ENCODE measurements at regions not wholly inside any gene's neighbourhood (a gene's known extent, or its start where the extent isn't known, plus 50 kb on each side); places are given as distances from the start of the nearest gene placed in this dataset.

- no peak for TF ChIP-seq ZFP36 (IDR thresholded peaks at IDR 0.05; ENCODE audit: borderline replicate concordance, partially characterized antibody)
- TF ChIP-seq JUN (IDR thresholded peaks at IDR 0.05): no peak
- no peak for TF ChIP-seq POLR2A (IDR thresholded peaks at IDR 0.05; ENCODE audit: low read length)
- TF ChIP-seq ESRRA (IDR thresholded peaks at IDR 0.05; ENCODE audit: borderline replicate concordance, low read length): no peak
- TF ChIP-seq CHD2 (IDR thresholded peaks at IDR 0.05; ENCODE audit: low read length, partially characterized antibody): no peak
- no peak for TF ChIP-seq RFX5 (IDR thresholded peaks at IDR 0.05)
- no peak for TF ChIP-seq CTCF (IDR thresholded peaks at IDR 0.05)
- TF ChIP-seq GATA3 (IDR thresholded peaks at IDR 0.05; ENCODE audit: borderline replicate concordance): no peak
Observed at GRCh38 chr15:69601711-69602504, 149.3 kb downstream of the RPLP1 start.
